Transverse colon (tissue), 3 donors: ENCODE measurements at regions not wholly inside any gene's neighbourhood (a gene's known extent, or its start where the extent isn't known, plus 50 kb on each side); places are given as distances from the start of the nearest gene placed in this dataset.

Experiments used
- EP300 ChIP-seq: sonication (generic); formaldehyde crosslinking; IDR thresholded peaks from one replicate; pipeline ENCODE4 v1.6.1; 2017; ENCODE audit warnings: antibody characterized with exemption, low read depth
- POLR2A ChIP-seq: fragments of 450-650 bp; IDR thresholded peaks from one replicate; pipeline ENCODE4 v1.6.1; 2016; ENCODE audit warnings: antibody characterized with exemption, mild to moderate bottlenecking, moderate library complexity
- TF ChIP-seq, protein P1 (sequence below), 5 experiments: fragments of 200-600 bp in 3 of 5; fragments of 450-650 bp in 2 of 5; sonication (generic) in 3 of 5; IDR thresholded peaks; 1 replicate in 2 of 5; 2 replicates in 3 of 5; pipeline ENCODE4 v1.5.1; 2016 to 2017; ENCODE audit warnings: antibody characterized with exemption in 5 of 5, inconsistent platforms in 3 of 5, mild to moderate bottlenecking in 2 of 5, moderate library complexity in 1 of 5

DNA sequence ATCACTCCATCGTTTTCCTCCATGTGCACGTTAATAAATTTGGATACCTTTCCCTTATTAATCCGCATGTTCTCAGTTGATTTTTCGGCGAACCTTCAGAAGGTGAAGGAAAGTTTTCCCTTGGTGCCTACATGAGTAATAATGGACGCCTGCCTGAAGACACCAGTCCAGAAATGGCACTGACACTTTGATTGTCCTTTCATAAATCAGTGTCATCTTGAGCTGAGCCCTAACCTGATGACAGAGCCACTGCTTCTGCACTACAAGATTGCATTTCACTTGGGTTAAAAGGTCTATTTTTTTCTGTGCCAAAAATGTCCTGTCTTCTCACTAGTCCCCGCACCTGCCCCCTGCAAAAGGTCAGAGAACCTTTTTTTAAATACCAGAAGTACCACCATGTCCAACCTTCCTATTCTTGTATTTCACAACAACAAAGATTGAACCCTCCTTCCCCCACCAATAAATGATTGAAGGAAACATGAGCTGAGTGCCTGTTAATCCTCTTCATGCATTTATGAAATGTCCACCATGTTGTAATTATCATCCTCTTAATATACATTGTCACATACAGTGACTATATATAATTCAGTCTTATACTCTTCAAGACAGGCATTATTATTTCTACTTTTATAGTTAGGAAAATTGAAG lies 219.9 kb upstream of the UBASH3B start:
- TF ChIP-seq EP300 (no peak), POLR2A (no peak)
- TF ChIP-seq, protein P1, sequence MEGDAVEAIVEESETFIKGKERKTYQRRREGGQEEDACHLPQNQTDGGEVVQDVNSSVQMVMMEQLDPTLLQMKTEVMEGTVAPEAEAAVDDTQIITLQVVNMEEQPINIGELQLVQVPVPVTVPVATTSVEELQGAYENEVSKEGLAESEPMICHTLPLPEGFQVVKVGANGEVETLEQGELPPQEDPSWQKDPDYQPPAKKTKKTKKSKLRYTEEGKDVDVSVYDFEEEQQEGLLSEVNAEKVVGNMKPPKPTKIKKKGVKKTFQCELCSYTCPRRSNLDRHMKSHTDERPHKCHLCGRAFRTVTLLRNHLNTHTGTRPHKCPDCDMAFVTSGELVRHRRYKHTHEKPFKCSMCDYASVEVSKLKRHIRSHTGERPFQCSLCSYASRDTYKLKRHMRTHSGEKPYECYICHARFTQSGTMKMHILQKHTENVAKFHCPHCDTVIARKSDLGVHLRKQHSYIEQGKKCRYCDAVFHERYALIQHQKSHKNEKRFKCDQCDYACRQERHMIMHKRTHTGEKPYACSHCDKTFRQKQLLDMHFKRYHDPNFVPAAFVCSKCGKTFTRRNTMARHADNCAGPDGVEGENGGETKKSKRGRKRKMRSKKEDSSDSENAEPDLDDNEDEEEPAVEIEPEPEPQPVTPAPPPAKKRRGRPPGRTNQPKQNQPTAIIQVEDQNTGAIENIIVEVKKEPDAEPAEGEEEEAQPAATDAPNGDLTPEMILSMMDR (IDR thresholded peaks at IDR 0.05) = no peak
